OCI-M2 (cell line): ENCODE measurements at regions not wholly inside any gene's neighbourhood (a gene's known extent, or its start where the extent isn't known, plus 50 kb on each side); places are given as distances from the start of the nearest gene placed in this dataset.

Experiments used
- DNase-seq: peaks from one replicate; lab custom pipeline; 2025; ENCODE audit not compliant: unreplicated experiment; lab: John Stamatoyannopoulos, UW

- DNase-seq = no peak
Observed at GRCh38 chr3:170784406-170784805, 85.6 kb downstream of the RPL22L1 start.

- DNase-seq = no peak
Observed at GRCh38 chr3:170780955-170781354, 89.0 kb downstream of the RPL22L1 start.

DNA sequence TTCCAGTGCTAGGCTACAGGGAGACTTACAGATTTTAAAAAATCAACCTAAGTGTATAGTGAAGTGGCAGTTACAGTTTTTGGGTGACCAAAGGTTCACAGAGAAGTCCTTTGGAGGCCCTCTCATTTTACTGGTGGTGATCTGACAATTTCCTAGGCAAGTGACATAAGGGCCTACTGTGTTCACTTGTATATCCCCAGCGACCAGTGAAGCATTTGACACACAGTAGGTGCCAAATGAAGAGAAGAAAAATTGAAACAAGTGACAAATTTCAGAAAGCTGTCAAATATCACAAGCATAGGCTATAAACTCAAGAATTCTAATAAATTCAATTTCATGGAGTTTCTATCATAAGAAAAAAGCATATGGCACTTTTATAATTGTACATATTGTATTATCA, 89.5 kb downstream of the RPL22L1 start:
- DNase-seq = no peak

GRCh38 chr3:170778240-170779217, 91.5 kb downstream of the RPL22L1 start:
- no peak for DNase-seq

DNA sequence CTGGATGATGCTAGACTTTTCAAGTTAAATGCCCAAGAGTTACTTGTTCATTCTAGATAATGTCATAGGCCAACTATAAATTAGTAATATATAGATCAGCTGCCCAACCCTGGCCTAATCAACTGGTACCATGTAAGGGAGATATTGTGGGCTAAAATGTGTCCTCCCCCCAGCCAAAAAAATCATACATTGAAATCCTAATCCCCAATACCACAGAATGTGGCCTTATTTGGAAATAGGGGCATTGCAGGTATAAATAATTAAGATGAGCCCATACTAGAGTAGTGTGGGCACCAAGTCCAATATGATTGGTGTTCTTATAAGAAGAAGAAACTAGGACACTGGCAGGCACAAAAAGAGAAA, 92.5 kb downstream of the RPL22L1 start:
- no peak for DNase-seq

DNA sequence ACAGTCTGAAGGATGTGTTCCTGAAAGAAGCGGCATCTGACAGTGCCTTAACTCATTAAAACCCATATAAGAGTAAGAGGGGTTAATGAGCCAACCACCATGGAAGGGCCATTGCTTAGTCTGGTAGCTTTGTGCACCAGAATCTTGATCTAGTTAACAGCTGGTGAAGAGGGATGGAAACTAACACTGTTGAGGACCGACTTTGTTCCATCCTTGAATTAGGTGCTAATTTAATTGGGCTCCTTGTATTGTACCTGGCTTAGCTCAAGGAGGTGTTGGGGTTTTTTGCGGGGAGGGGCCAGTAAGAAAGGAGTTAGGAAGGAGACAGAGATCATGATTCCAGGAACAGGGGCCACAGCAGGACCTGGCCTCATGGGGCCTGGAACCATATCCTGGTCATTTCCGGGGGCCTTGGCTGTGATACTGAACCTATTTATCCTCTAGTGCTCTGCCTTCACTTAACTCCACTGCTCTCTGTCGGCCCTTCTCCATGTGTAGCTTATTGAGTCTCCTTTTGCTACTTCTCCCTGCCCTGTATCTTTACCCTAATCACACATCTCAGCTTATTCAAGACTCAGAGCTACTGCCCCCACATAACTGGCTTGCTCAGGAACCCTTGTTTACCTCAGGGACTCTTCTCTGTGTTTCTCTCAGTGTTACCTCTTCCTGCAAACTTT, 93.0 kb downstream of the RPL22L1 start:
- DNase-seq = no peak

DNA sequence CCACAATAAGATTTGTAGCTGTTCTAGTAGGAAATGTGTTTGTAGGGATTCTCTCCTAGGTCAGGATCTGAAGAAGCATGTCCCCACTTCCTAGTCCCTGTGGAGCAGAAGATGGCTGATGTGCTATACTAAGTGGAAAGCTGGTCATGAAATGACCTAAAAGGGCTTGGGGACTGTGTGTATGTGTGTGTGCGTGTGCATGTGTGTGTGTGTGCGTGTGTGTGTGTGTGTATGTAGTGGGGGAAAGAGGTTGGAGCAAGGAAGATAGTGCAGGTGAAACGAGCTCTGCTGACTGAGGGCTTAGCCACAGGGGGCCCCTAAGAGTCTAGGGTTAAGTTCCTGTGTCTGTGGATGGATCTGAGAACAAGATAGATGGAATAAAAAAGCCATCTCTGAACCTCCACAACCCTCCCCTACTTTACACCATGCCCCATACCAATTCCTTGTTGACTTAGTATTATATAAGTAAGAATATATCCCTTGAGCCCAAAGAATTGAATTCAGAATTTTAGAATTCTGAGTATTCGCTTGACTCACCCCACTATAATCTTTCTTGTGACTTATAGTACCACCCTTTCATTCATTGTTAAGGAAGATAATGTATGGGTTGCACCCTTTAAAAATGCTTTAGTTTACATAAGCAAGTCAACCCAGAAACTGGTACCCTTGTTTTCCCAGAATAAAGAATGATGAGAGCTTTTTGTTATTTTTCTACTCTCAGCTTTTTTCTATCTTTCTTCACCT, 96.1 kb downstream of the RPL22L1 start:
- no peak for DNase-seq

GRCh38 chr3:170772175-170772574, 97.8 kb downstream of the RPL22L1 start:
- DNase-seq = no peak

GRCh38 chr3:170768334-170768801, 101.6 kb downstream of the RPL22L1 start:
- no peak for DNase-seq

GRCh38 chr3:170767576-170767941, 102.4 kb downstream of the RPL22L1 start:
- no peak for DNase-seq

DNA sequence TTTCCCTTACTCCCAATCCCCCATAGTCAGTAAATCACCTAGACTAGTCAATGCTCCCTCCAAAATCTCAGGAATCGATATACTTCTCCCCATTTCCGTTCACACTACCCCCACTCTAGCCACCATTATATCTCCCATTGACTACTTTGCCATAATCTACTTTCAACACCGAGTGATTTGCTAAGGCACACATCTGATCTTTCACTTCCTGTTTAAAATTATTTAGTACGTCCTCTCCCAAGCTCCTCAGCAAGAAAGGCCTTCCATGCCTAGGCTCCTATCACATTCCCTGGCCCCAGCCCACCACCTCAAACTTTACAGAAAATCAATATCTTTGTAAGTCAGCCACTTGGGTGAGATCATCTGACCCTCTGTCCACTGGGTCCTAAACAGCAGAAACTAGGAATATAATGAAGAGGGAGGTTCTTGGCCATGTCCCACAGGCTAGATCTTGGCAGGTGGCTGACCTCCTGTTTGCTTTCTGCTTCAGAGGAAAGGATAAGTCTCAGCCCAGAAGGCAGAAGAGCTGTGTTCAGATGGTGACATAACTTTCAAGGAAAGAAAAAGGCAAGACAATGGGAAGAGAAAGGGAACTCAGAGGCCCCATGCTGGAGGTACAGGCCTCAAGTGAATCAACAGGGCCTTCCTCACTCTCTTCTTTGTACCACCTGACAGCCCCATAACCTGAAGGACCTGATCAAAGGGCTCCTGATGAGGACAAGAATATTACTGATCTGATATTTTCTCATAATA, 103.0 kb downstream of the RPL22L1 start:
- DNase-seq = no peak

GRCh38 chr3:170766253-170766652, 103.7 kb downstream of the RPL22L1 start:
- no peak for DNase-seq

DNA sequence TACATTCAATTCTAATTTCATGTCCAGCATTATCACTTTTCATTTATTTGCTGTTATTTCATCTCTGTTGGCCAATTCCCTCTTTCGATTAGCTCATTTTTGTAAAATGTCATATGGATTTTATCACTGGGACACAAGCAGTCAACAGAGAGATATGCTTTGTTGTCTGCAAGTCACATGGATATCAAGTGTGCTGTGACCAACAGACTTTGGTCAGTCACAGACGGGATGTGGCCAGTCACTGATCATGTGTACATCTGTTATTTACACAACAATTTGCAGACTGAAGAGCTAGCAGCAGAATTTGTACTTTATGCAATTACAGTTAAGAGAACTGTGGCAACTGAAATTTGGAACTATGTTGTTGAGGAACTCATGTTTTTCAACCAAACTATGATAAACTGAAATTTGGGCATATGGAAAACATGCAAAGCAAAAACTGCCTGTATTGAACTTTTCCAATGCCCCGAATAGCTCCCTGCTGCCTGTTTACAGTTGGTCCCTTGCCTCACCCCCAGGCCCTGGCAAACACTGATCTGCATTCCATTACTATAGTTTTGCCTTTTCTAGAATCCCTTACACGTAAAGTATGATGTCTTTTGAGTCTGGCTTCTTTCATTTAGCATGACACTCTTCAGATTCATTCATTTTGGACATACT, 104.4 kb downstream of the RPL22L1 start:
- no peak for DNase-seq

- no peak for DNase-seq
Observed at GRCh38 chr3:170764017-170764416, 106.0 kb downstream of the RPL22L1 start.

- no peak for DNase-seq
Observed at GRCh38 chr3:170762064-170762463, 107.9 kb downstream of the RPL22L1 start.

DNA sequence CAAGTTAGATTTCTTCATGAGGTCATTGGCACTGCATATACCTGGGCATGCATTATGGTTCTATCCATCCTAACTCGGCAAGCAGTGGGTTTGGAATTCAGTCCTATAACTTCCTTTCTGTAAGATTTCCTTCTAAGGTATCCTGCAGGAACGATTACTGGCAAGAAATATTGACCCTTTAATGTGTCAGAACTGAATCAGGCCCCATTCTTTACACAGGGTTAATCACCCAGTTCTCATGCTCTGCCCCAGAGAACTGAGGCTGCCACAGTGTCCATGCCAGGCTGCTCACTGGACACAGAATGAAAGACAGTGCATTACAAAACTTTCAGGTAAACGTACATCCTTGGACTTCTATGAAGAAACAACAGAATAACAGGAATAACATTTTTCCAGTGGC, 108.9 kb downstream of the RPL22L1 start:
- no peak for DNase-seq

DNA sequence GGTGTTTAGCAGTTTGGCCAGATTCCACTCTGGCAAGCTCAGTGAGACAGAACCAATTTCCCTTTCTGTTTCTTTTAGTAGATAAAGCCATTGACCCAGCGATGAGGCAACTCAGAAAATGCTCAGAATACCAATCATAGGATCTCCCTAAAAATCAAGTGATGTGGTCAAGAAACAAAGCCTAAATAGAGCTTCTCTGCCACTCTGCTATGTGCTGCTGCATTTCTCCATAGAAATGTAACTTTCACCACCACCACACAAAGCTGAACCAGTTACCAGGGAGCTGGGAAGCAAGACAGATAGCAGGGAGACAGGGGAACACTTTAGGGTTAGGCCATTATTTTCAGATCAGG, 109.8 kb downstream of the RPL22L1 start:
- no peak for DNase-seq

DNA sequence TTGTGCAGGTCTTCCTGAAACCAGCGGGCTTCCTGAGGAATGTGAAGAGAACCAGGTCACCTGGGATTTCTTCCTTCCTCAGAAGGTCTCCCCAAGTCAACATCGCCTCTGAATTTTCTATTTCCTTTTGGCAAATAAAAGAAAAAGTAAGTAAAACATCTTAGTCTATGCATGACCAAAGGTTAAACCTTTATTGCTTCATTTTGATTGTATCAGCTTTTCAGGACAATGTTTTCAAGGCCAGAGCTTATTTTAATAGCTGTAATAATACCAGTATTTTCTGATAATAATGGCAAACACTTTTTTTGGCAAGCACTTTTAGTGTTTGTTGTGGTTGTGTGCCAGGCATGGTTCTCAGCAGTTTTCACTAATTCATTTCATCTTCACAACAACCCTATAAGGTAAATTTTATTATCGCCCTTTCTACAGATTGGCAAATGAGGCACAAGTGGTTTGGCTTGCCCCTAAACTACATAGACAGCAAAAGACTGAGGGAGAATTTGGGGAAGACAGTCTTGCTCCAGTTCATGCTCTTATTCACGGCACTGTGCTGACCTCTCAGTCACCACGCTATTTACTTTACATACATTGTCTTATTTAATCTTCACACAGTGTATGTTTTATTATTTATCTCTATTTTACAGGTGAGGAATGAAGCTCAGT, 110.4 kb downstream of the RPL22L1 start:
- no peak for DNase-seq

- DNase-seq = no peak
Observed at GRCh38 chr3:170757038-170757437, 113.0 kb downstream of the RPL22L1 start.

DNA sequence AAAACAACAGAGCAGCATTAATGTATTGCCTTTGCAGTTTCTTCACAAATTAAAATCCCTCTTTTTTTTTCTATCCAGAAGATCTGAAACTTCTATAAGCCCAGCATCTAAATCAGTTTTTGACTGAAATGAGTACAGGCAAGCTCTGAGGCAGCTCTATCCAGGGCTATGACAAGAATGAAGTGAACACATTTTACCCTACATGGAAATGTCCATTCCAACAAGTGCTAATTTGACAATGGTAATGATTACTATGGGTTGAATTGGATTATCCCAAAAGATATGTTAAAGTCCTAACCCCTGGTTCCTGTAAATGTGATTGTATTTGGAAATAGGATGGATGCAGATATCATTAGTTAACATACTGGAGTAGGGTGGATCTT, 115.7 kb downstream of the RPL22L1 start:
- DNase-seq = no peak
